GM18498 (cell line): ENCODE measurements at regions not wholly inside any gene's neighbourhood (a gene's known extent, or its start where the extent isn't known, plus 50 kb on each side); places are given as distances from the start of the nearest gene placed in this dataset.
"Not testable (repeated sequence)": the region's sequence is repeated elsewhere in the genome, so short reads cannot be mapped to it uniquely, and the experiment has no call there.

Source experiments
- ATAC-seq: cut with Tn5 transposase; IDR thresholded peaks from one replicate; pipeline ENCODE4 v1.9.1; 2021; ENCODE audit warnings: mild to moderate bottlenecking, moderate library complexity; ENCODE audit not compliant: unreplicated experiment

DNA sequence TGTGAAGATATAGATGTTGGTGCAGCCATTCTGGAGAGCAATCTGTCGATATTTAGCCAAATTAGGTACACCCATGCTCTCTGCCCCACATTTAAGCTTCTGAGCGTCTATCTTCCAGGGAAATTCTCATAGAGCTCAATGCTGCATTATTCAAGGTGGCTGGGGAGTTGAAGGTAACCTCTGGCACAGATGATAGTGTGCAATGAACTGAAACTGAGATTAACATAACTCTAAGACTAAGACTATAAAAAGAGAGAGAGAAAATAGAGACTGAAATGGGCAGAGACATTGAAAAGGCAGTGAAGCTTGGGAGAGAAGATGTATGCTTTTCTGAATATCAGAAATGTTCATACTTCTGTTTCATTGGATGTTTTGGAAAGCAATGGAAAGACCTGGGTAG is 1197.0 kb upstream of the AUTS2 start:
- no peak for ATAC-seq

DNA sequence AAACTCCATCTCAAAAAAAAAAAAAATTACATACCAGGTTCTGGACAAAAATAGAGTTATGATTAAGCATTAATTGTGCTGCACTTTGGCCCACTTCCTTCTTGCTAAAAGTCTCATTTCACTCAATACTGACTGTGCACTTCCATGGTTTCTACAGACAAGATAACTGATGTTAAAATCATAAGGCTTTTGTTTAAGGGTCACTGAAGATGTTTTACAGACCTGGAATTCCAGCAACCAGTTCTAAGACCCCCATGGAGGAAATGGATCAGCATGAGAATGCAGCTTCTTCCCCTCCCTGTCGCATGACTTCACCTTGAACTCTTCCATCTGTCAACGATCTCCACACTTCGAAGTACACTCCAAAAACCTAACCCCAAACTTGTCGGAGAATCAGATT is 1191.8 kb upstream of the AUTS2 start:
- ATAC-seq: no peak

DNA sequence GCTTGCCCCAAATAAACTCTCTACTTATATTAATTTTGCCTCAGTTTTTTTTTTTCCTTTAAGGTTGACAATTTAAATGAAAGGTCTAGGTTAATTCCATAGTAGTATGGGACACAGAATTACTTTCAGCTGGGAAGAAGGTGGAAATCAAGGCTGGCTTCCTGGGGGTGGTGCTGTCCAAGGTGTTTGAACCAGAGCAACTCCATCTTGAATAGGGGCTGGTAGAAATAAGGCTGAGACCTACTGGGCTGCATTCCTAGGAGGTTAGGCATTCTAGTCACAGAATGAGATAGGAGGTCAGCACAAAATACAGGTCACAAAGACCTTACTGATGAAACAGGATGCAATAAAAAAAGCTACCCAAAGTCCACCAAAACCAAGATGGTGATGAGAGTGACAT is 1190.8 kb upstream of the AUTS2 start:
- ATAC-seq: no peak

DNA sequence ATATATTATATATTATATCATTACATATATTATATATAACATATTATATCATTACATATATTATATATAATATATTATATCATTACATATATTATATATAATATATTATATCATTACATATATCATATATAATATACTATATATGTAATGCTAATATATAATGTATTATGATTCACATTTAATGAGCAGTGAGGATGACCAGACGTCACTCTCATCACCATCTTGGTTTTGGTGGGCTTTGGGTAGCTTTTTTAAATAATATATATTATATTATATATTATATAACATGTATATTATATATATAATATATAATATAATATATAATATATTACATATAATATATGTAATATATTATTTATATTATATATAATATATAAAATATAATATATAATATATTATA is 1189.4 kb upstream of the AUTS2 start:
- no peak for ATAC-seq

DNA sequence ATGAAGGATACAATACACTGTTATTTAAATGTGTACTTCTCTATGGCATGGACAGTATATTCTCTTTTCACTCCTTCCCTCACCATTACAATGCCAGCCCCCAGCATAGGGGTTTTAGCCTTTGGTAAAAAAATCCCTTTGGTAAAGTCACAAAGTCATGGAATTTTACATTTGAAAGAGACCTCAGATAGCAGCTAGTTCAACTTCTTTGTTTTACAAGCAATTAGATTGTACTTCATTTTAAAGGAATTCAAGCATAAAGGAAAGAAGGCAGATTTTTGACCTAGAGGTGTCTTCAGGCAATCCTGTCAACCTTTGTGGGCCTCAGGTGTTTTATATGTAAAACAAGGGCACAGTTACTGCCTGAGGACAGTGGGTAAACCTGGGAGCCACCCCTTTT is 1188.4 kb upstream of the AUTS2 start:
- no peak for ATAC-seq

- not testable (repeated sequence) for ATAC-seq
Observed at GRCh38 chr7:68410693-68411092, 1187.6 kb upstream of the AUTS2 start.

- no peak for ATAC-seq
Observed at GRCh38 chr7:68411742-68412141, 1186.5 kb upstream of the AUTS2 start.

- ATAC-seq: no peak
Observed at GRCh38 chr7:68414631-68415425, 1183.4 kb upstream of the AUTS2 start.

DNA sequence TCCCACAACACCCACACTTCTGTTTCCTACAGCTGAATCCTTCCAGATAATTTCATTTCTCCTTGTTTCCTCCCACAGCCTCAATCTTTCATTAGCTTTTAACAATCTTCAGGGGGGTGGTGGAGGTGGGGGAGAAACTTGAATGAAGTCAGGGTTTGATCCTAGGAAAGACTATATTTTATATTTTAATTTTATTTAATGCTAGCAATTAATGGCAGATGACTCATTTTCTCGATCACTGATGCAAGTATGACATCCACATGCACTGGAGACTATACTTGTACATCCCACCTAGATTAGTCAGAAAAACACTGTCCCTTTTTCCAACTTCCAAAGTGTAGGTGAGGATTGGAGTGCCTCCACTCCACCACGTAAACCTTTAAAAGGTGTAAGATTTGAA is 1181.3 kb upstream of the AUTS2 start:
- ATAC-seq: no peak

GRCh38 chr7:68417659-68418058 is 1180.6 kb upstream of the AUTS2 start:
- ATAC-seq: no peak

GRCh38 chr7:68420342-68421192 is 1177.7 kb upstream of the AUTS2 start:
- no peak for ATAC-seq

DNA sequence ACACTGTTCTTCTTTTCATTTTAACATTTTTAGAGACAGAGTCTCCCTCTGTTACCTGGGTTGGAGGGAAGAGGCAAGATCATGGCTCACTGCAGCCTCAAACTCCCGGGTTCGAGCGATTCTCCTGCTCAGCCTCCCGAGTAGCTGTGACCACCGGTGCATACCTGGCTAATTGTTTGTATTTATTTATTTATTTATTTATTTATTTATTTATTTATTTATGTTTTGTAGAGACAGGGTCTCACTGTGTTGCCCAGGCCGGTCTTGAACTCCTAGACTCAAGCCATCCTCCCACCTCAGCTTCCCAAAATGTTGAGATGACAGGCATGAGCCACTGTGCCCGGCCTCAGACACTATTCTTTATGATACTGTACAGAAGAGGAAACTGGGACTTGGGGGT is 1176.6 kb upstream of the AUTS2 start:
- ATAC-seq: no peak

GRCh38 chr7:68422281-68422680 is 1176.0 kb upstream of the AUTS2 start:
- no peak for ATAC-seq

DNA sequence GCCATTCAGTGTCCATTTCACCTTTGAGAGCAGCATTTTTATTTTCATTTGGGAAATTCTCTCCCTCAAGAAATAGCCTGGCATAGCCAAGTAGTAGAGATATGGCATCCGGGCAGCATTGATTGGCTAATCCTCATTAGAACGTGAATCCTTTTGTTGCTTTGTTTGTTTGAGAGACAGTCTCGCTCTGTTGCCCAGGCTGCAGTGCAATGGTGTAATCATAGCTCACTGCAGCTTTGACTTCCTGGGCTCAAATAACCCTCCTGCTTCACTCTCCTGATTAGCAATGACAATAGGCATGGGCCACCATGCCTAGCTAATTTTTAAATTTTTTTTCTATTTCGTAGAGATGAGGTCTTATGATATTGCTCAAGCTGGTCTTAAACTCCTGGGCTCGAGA is 1174.9 kb upstream of the AUTS2 start:
- ATAC-seq: no peak

- no peak for ATAC-seq
Observed at GRCh38 chr7:68424658-68425297, 1173.5 kb upstream of the AUTS2 start.

- ATAC-seq: no peak
Observed at GRCh38 chr7:68425377-68425776, 1172.9 kb upstream of the AUTS2 start.

DNA sequence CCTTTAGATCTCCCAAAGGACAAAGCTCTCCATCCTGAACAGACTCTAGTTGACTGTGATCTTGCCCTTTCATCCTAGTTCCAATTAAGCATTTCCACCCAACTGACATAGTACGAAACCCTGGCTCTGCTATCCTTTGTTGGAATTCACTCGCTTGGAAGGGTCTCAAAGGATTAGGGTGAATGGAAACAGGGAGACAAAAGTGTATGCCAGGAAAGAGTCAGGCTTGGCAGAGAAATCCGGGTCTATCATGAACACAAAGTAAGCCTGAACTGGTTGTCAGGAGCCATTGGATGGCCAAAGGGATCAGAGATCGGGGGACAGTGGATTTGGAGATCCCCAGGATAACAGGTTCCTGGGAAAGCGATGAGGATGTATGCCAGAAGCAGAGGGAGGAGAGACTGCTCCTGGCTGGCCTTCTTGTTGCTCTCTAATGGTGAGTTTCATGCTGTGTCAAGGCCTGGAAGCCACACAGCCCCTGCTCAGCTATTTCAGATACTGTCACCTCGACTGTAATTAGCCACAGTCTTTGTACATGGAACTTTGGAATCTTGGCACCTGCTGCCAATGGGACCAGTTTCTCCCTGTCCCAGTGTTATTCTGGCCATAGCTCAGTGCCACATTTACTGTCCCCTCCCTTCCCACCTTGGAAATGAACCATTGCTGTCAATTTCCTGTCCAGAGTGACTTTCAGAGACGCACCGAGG is 1168.7 kb upstream of the AUTS2 start:
- ATAC-seq: no peak

DNA sequence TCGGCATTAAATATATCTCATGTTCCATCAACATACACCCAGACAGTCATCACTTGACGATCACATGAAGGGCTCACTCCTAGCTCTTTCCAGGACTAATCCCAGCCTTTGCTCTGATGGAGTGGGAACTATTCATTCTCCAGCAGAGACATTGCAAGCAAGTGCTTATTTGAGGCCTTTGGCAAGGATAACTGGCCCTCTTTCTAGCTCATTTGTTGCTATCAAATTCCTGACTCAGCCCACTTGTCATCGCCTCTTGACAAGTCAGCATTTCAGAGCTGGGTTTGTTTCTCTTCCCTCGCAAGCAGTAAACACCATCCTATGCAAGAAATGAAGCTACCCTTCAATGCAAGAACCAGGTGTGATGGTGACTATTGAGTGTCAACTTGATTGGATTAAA is 1165.7 kb upstream of the AUTS2 start:
- no peak for ATAC-seq

GRCh38 chr7:68433462-68434070 is 1164.7 kb upstream of the AUTS2 start:
- ATAC-seq: no peak

DNA sequence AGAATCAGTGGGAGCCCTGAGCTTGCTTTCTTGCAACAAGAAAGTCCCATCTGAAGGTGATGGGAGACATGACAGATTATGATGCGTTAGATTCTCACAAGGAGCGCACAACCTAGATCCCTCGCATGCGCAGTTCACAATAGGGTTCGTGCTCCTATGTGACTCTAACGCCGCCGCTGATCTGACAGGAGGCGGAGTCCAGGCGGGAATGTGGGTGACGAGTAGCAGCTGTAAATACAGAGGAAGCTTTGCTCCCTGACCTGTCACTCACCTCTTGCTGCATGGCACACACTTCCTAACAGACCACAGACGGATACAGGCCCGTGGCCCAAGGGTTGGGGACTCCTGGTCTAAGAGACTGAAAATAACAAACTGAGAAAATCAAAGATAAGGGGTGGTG is 1163.4 kb upstream of the AUTS2 start:
- ATAC-seq: no peak

GRCh38 chr7:68438016-68438415 is 1160.3 kb upstream of the AUTS2 start:
- ATAC-seq: no peak
